ENCODE measurements at regions not wholly inside any gene's neighbourhood (a gene's known extent, or its start where the extent isn't known, plus 50 kb on each side); places are given as distances from the start of the nearest gene placed in this dataset.

- DNase-seq (ENCODE audit: low spot score), result no peak
Measured at GRCh38 chr12:91968076-91968776, 177.4 kb downstream of the BTG1 start.

GRCh38 chr12:91967590-91967989 lies 178.1 kb downstream of the BTG1 start:
- no peak for DNase-seq (ENCODE audit: low spot score)

GRCh38 chr12:91965781-91966180 lies 179.9 kb downstream of the BTG1 start:
- DNase-seq (ENCODE audit: low spot score), result peak; percentile 30

- DNase-seq (ENCODE audit: low spot score), result peak; percentile 63
Measured at GRCh38 chr12:91964501-91964900, 181.1 kb downstream of the BTG1 start.

- DNase-seq (ENCODE audit: low spot score), result no peak
Measured at GRCh38 chr12:91959220-91959619, 186.4 kb downstream of the BTG1 start.

- peak; percentile 93 for DNase-seq (ENCODE audit: low spot score)
Measured at GRCh38 chr12:91958816-91959215, 186.8 kb downstream of the BTG1 start.

GRCh38 chr12:91954747-91955146 lies 190.9 kb downstream of the BTG1 start:
- DNase-seq (ENCODE audit: low spot score), result no peak

GRCh38 chr12:91954326-91954725 lies 191.3 kb downstream of the BTG1 start:
- DNase-seq (ENCODE audit: low spot score), result no peak

GRCh38 chr12:91952916-91953315 lies 192.7 kb downstream of the BTG1 start:
- peak; percentile 81 for DNase-seq (ENCODE audit: low spot score)

GRCh38 chr12:91951571-91951970 lies 194.1 kb downstream of the BTG1 start:
- DNase-seq (ENCODE audit: low spot score), result peak; percentile 88

GRCh38 chr12:91948504-91948903 lies 197.1 kb downstream of the BTG1 start:
- DNase-seq (ENCODE audit: low spot score), result no peak

GRCh38 chr12:91947459-91947858 lies 198.2 kb downstream of the BTG1 start:
- DNase-seq (ENCODE audit: low spot score), result no peak

- DNase-seq (ENCODE audit: low spot score), result no peak
Measured at GRCh38 chr12:91944637-91945036, 201.0 kb downstream of the BTG1 start.

GRCh38 chr12:91940826-91941570 lies 204.6 kb downstream of the BTG1 start:
- DNase-seq (ENCODE audit: low spot score), result peak; percentile 21

GRCh38 chr12:91940322-91940721 lies 205.3 kb downstream of the BTG1 start:
- no peak for DNase-seq (ENCODE audit: low spot score)

GRCh38 chr12:91937706-91938105 lies 207.9 kb downstream of the BTG1 start:
- DNase-seq (ENCODE audit: low spot score), result no peak

GRCh38 chr12:91937009-91937408 lies 208.6 kb downstream of the BTG1 start:
- DNase-seq (ENCODE audit: low spot score), result peak; percentile 64

GRCh38 chr12:91935296-91935695 lies 210.3 kb downstream of the BTG1 start:
- DNase-seq (ENCODE audit: low spot score), result no peak

- peak; percentile 34 for DNase-seq (ENCODE audit: low spot score)
Measured at GRCh38 chr12:91931111-91931510, 214.5 kb downstream of the BTG1 start.

GRCh38 chr12:91928501-91928900 lies 217.1 kb downstream of the BTG1 start:
- DNase-seq (ENCODE audit: low spot score), result peak; percentile 61

- peak; percentile 71 for DNase-seq (ENCODE audit: low spot score)
Measured at GRCh38 chr12:91926848-91927247, 218.8 kb downstream of the BTG1 start.

GRCh38 chr12:91924827-91925226 lies 220.8 kb downstream of the BTG1 start:
- no peak for DNase-seq (ENCODE audit: low spot score)

GRCh38 chr12:91923864-91924263 lies 221.8 kb downstream of the BTG1 start:
- no peak for DNase-seq (ENCODE audit: low spot score)

GRCh38 chr12:91922674-91923073 lies 223.0 kb downstream of the BTG1 start:
- DNase-seq (ENCODE audit: low spot score), result no peak
